ENCODE measurements at regions not wholly inside any gene's neighbourhood (a gene's known extent, or its start where the extent isn't known, plus 50 kb on each side); places are given as distances from the start of the nearest gene placed in this dataset.
"Not testable (repeated sequence)": the region's sequence is repeated elsewhere in the genome, so short reads cannot be mapped to it uniquely, and the experiment has no call there.

GRCh38 chr15:69924531-69924930 is 173.2 kb downstream of the TLE3 start:
- no peak for DNase-seq (ENCODE audit: low read depth in 4 of 4, low spot score in 3 of 4)

GRCh38 chr15:69926006-69926405 is 171.7 kb downstream of the TLE3 start:
- DNase-seq (ENCODE audit: low read depth in 4 of 4, low spot score in 3 of 4): no peak

GRCh38 chr15:69926721-69927120 is 171.0 kb downstream of the TLE3 start:
- no peak for DNase-seq (ENCODE audit: low read depth in 4 of 4, low spot score in 3 of 4)

GRCh38 chr15:69928890-69929289 is 168.8 kb downstream of the TLE3 start:
- not testable (repeated sequence) for DNase-seq (ENCODE audit: low read depth in 4 of 4, low spot score in 3 of 4)

GRCh38 chr15:69929905-69930630 is 167.6 kb downstream of the TLE3 start:
- no peak for DNase-seq (ENCODE audit: low read depth in 4 of 4, low spot score in 3 of 4)

GRCh38 chr15:69930754-69931153 is 167.0 kb downstream of the TLE3 start:
- DNase-seq (ENCODE audit: low read depth in 4 of 4, low spot score in 3 of 4): no peak

- DNase-seq (ENCODE audit: low read depth in 4 of 4, low spot score in 3 of 4): no peak
Measured at GRCh38 chr15:69931156-69931555, 166.6 kb downstream of the TLE3 start.

GRCh38 chr15:69934607-69935006 is 163.1 kb downstream of the TLE3 start:
- no peak for DNase-seq (ENCODE audit: low read depth in 4 of 4, low spot score in 3 of 4)

- DNase-seq (ENCODE audit: low read depth in 4 of 4, low spot score in 3 of 4): no peak
Measured at GRCh38 chr15:69939513-69940440, 157.9 kb downstream of the TLE3 start.

GRCh38 chr15:69940441-69941300 is 157.0 kb downstream of the TLE3 start:
- DNase-seq (ENCODE audit: low read depth in 4 of 4, low spot score in 3 of 4): no peak

- no peak for DNase-seq (ENCODE audit: low read depth in 4 of 4, low spot score in 3 of 4)
Measured at GRCh38 chr15:69941301-69941605, 156.5 kb downstream of the TLE3 start.

- no peak for DNase-seq (ENCODE audit: low read depth in 4 of 4, low spot score in 3 of 4)
Measured at GRCh38 chr15:69941706-69942495, 155.8 kb downstream of the TLE3 start.

GRCh38 chr15:69943637-69944036 is 154.1 kb downstream of the TLE3 start:
- no peak for DNase-seq (ENCODE audit: low read depth in 4 of 4, low spot score in 3 of 4)

- DNase-seq (ENCODE audit: low read depth in 4 of 4, low spot score in 3 of 4): no peak
Measured at GRCh38 chr15:69945729-69946128, 152.0 kb downstream of the TLE3 start.

- no peak for DNase-seq (ENCODE audit: low read depth in 4 of 4, low spot score in 3 of 4)
Measured at GRCh38 chr15:69946870-69947269, 150.8 kb downstream of the TLE3 start.

GRCh38 chr15:69947394-69947793 is 150.3 kb downstream of the TLE3 start:
- no peak for DNase-seq (ENCODE audit: low read depth in 4 of 4, low spot score in 3 of 4)

GRCh38 chr15:69949485-69949884 is 148.2 kb downstream of the TLE3 start:
- no peak for DNase-seq (ENCODE audit: low read depth in 4 of 4, low spot score in 3 of 4)

GRCh38 chr15:69951256-69951897 is 146.3 kb downstream of the TLE3 start:
- no peak for DNase-seq (ENCODE audit: low read depth in 4 of 4, low spot score in 3 of 4)

GRCh38 chr15:69951898-69952555 is 145.7 kb downstream of the TLE3 start:
- DNase-seq (ENCODE audit: low read depth in 4 of 4, low spot score in 3 of 4): no peak

Measured in left renal pelvis (tissue), 4 donors.